IMR-90 (cell line): ENCODE measurements at regions not wholly inside any gene's neighbourhood (a gene's known extent, or its start where the extent isn't known, plus 50 kb on each side); places are given as distances from the start of the nearest gene placed in this dataset.

Experiments used
- ATAC-seq: fragments of 200-7000 bp; cut with Tn5 transposase; 2 replicates; pipeline ENCODE4 v1.9.1; 2020; ENCODE audit warnings: low read depth, mild to moderate bottlenecking, moderate library complexity
- BruUV-seq: library from RNA; stranded (reverse); fragments of 400-500 nt; replicated peaks from 2 replicates; lab custom pipeline; 2021; lab: Mats Ljungman, UMichigan
- CTCF ChIA-PET: fragments of 300-600 bp; formaldehyde crosslinking; extraction: SDS; loops from one replicate; lab custom pipeline; 2021; ENCODE audit warnings: antibody characterized with exemption; lab: Yijun Ruan, JAX
- POLR2A ChIA-PET: fragments of 300-600 bp; sonication (Branson Sonifier 250); formaldehyde crosslinking; loops from one replicate; lab custom pipeline; 2022; ENCODE audit warnings: antibody characterized with exemption; ENCODE audit not compliant: unreplicated experiment; lab: Charles Lee
- DNase-seq: peaks from one replicate; pipeline ENCODE4 v3.0.0; 2013
- H2AFZ ChIP-seq: replicated peaks from 2 replicates; pipeline ENCODE3; 2013; ENCODE audit warnings: low read length, mild to moderate bottlenecking; ENCODE audit not compliant: poor library complexity
- H2AK5ac ChIP-seq: 2 replicates; pipeline ENCODE4 v1.6.1; 2013; ENCODE audit warnings: low read depth, low read length, inconsistent platforms
- H2AK9ac ChIP-seq: replicated peaks from 2 replicates; pipeline ENCODE3; 2013; ENCODE audit warnings: mild to moderate bottlenecking, low read depth, low read length, moderate library complexity; ENCODE audit not compliant: poor library complexity
- H2BK120ac ChIP-seq: 2 replicates; pipeline ENCODE4 v1.6.1; 2013; ENCODE audit warnings: low read depth, low read length, inconsistent platforms
- H2BK15ac ChIP-seq: 3 replicates; pipeline ENCODE4 v1.6.1; 2013; ENCODE audit warnings: low read depth, low read length, inconsistent platforms
- H2BK20ac ChIP-seq: 2 replicates; pipeline ENCODE4 v1.6.1; 2013; ENCODE audit warnings: low read depth, mild to moderate bottlenecking, inconsistent platforms, low read length, moderate library complexity
- H2BK5ac ChIP-seq: 2 replicates; pipeline ENCODE4 v1.6.1; 2013; ENCODE audit warnings: mild to moderate bottlenecking, low read depth, low read length, inconsistent platforms; ENCODE audit not compliant: poor library complexity, severe bottlenecking
- H3K14ac ChIP-seq: replicated peaks from 2 replicates; pipeline ENCODE4 v1.6.1; 2013; ENCODE audit warnings: low read depth, low read length, inconsistent platforms
- H3K18ac ChIP-seq: 2 replicates; pipeline ENCODE4 v1.6.1; 2013; ENCODE audit warnings: low read depth, low read length, control low read depth
- H3K23ac ChIP-seq: 2 replicates; pipeline ENCODE4 v1.6.1; 2013; ENCODE audit warnings: low read depth, low read length, inconsistent platforms
- H3K27ac ChIP-seq: 2 replicates; pipeline ENCODE4 v1.5.1; 2013; ENCODE audit warnings: mild to moderate bottlenecking, control low read depth, low read length; ENCODE audit not compliant: insufficient read depth
- H3K27me3 ChIP-seq: 2 replicates; pipeline ENCODE4 v1.6.1; 2013; ENCODE audit warnings: low read length; ENCODE audit not compliant: control insufficient read depth, insufficient read depth
- H3K36me3 ChIP-seq: 2 replicates; pipeline ENCODE4 v1.6.1; 2013; ENCODE audit warnings: low read length, mixed read lengths; ENCODE audit not compliant: control insufficient read depth, insufficient read depth
- H3K4ac ChIP-seq: 2 replicates; pipeline ENCODE4 v1.6.1; 2013; ENCODE audit warnings: low read depth, low read length, inconsistent platforms
- H3K4me1 ChIP-seq: 2 replicates; pipeline ENCODE4 v1.6.1; 2013; ENCODE audit warnings: low read length, mixed read lengths; ENCODE audit not compliant: control insufficient read depth, insufficient read depth
- H3K4me2 ChIP-seq: 2 replicates; pipeline ENCODE4 v1.6.1; 2013; ENCODE audit warnings: low read depth, mild to moderate bottlenecking, control low read depth, low read length, moderate library complexity
- H3K4me3 ChIP-seq: 2 replicates; pipeline ENCODE4 v1.5.1; 2013; ENCODE audit warnings: low read depth, mild to moderate bottlenecking, control low read depth, low read length, moderate library complexity; ENCODE audit not compliant: insufficient read depth
- H3K56ac ChIP-seq: 2 replicates; pipeline ENCODE4 v1.6.1; 2013; ENCODE audit warnings: low read length, inconsistent platforms; ENCODE audit not compliant: insufficient read depth; ENCODE audit errors: extremely low read depth
- H3K79me1 ChIP-seq, 2 experiments: 2 replicates each; pipeline ENCODE4 v1.6.1; 2013; ENCODE audit warnings: low read length in 2 of 2, inconsistent platforms in 1 of 2, low read depth in 1 of 2
- H3K9ac ChIP-seq: 2 replicates; pipeline ENCODE4 v1.6.1; 2013; ENCODE audit warnings: low read depth, low read length, control low read depth
- H3K9me1 ChIP-seq: 2 replicates; pipeline ENCODE4 v1.6.1; 2013; ENCODE audit warnings: low read length, inconsistent platforms; ENCODE audit not compliant: insufficient read depth
- H3K9me3 ChIP-seq: 2 replicates; pipeline ENCODE4 v1.6.1; 2013; ENCODE audit warnings: low read length; ENCODE audit not compliant: control insufficient read depth, insufficient read depth
- H4K20me1 ChIP-seq: 2 replicates; pipeline ENCODE4 v1.6.1; 2013; ENCODE audit warnings: low read length, inconsistent platforms; ENCODE audit not compliant: insufficient read depth
- H4K5ac ChIP-seq: 2 replicates; pipeline ENCODE4 v1.6.1; 2013; ENCODE audit warnings: mild to moderate bottlenecking, low read depth, low read length, control low read depth
- H4K8ac ChIP-seq, 2 experiments: 2 replicates each; pipeline ENCODE4 v1.6.1; 2013; ENCODE audit warnings: low read depth in 2 of 2, low read length in 2 of 2, control low read depth in 1 of 2, inconsistent platforms in 1 of 2
- H4K91ac ChIP-seq: 2 replicates; pipeline ENCODE4 v1.6.1; 2013; ENCODE audit warnings: low read depth, low read length, inconsistent platforms; ENCODE audit not compliant: insufficient read depth
- BHLHE40 ChIP-seq: fragments of 150-350 bp; IDR thresholded peaks from 2 replicates; pipeline ENCODE4 v1.6.1; 2016; ENCODE audit warnings: mild to moderate bottlenecking, low read depth, low read length
- CEBPB ChIP-seq: IDR thresholded peaks from 2 replicates; pipeline ENCODE4 v1.6.1; 2012; ENCODE audit warnings: low read depth, low read length, improper control_type of control experiment
- CHD1 ChIP-seq: IDR thresholded peaks from 2 replicates; pipeline ENCODE4 v1.6.1; 2012; ENCODE audit warnings: low read depth, low read length, improper control_type of control experiment
- CTCF ChIP-seq: conservative IDR thresholded peaks from 2 replicates; pipeline ENCODE4 v1.5.1; 2012; ENCODE audit warnings: mild to moderate bottlenecking, low read depth, low read length, improper control_type of control experiment
- ELK1 ChIP-seq: fragments of 150-350 bp; IDR thresholded peaks from 2 replicates; pipeline ENCODE4 v1.6.1; 2016; ENCODE audit warnings: low read depth, mild to moderate bottlenecking, low read length, moderate library complexity, borderline replicate concordance
- FOS ChIP-seq: fragments of 150-350 bp; IDR thresholded peaks from 2 replicates; pipeline ENCODE4 v1.6.1; 2016; ENCODE audit warnings: low read depth, low read length
- MAFK ChIP-seq: IDR thresholded peaks from 2 replicates; pipeline ENCODE4 v1.6.1; 2012; ENCODE audit warnings: low read depth, low read length, improper control_type of control experiment
- MAZ ChIP-seq: IDR thresholded peaks from 2 replicates; pipeline ENCODE4 v1.6.1; 2012; ENCODE audit warnings: low read depth, mild to moderate bottlenecking, low read length, improper control_type of control experiment, moderate library complexity, borderline replicate concordance
- MXI1 ChIP-seq: IDR thresholded peaks from 2 replicates; pipeline ENCODE4 v1.6.1; 2012; ENCODE audit warnings: low read depth, mild to moderate bottlenecking, low read length, moderate library complexity, borderline replicate concordance
- NFE2L2 ChIP-seq: fragments of 150-350 bp; IDR thresholded peaks from 2 replicates; pipeline ENCODE4 v1.6.1; 2016; ENCODE audit warnings: low read depth, mild to moderate bottlenecking, low read length
- POLR2A ChIP-seq: IDR thresholded peaks from 2 replicates; pipeline ENCODE4 v1.6.1; 2012; ENCODE audit warnings: mild to moderate bottlenecking, low read depth, low read length
- RAD21 ChIP-seq: IDR thresholded peaks from 2 replicates; pipeline ENCODE4 v1.6.1; 2012; ENCODE audit warnings: low read length, improper control_type of control experiment
- RCOR1 ChIP-seq: IDR thresholded peaks from 2 replicates; pipeline ENCODE4 v1.6.1; 2012; ENCODE audit warnings: mild to moderate bottlenecking, low read length, improper control_type of control experiment; ENCODE audit not compliant: insufficient replicate concordance
- RFX5 ChIP-seq: IDR thresholded peaks from 2 replicates; pipeline ENCODE4 v1.8.0; 2012; ENCODE audit warnings: low read depth, mild to moderate bottlenecking, low read length, moderate library complexity
- SMC3 ChIP-seq: fragments of 150-350 bp; IDR thresholded peaks from 2 replicates; pipeline ENCODE4 v1.6.1; 2016; ENCODE audit warnings: low read depth, mild to moderate bottlenecking, antibody characterized with exemption, low read length, moderate library complexity
- USF2 ChIP-seq: fragments of 150-350 bp; IDR thresholded peaks from 2 replicates; pipeline ENCODE4 v1.6.1; 2017; ENCODE audit warnings: mild to moderate bottlenecking, antibody characterized with exemption, low read length, low read depth
- WGBS, 2 experiments: methylation state at CpG; one replicate each; pipeline versions ENCODE4 v1.1.5 to v1.1.7; 2013; ENCODE audit warnings: missing lambda C conversion rate in 2 of 2; ENCODE audit not compliant: insufficient read length in 1 of 2; ENCODE audit errors: extremely low coverage in 2 of 2; 5-methylcytosine and 5-hydroxymethylcytosine counted together
- dilution Hi-C: fragments of 300-500 bp; cut with HindIII; formaldehyde crosslinking; loops from one replicate; pipeline ENCODE4 v1.14.3; 2018; ENCODE audit warnings: low sequenced_read_pairs; ENCODE audit not compliant: unreplicated experiment
- in situ Hi-C: fragments of 300-500 bp; cut with MboI; formaldehyde crosslinking; loops from 3 replicates; pipeline ENCODE4 v1.14.3; 2019; ENCODE audit warnings: low sequenced_read_pairs, inconsistent platforms, mixed read lengths
- intact Hi-C: fragments of 100-400 bp; cut with micrococcal nuclease; formaldehyde crosslinking; loops from 2 replicates; pipeline ENCODE4 v1.10.0; 2022

GRCh38 chrX:6782831-6783230 lies 247.9 kb upstream of the VCX3A start:
- no peak overlapping the region for H3K56ac ChIP-seq
- no peaks in the 10 kb centered on the region for H3K79me1 ChIP-seq
- H2AFZ ChIP-seq, result no peak overlapping the region
- H3K36me3 ChIP-seq, result no peaks in the 10 kb centered on the region
- intact Hi-C loops, result no loop called here
- no peak overlapping the region for H3K4ac ChIP-seq
- no peak for DNase-seq
- in situ Hi-C loops, result no loop called here
- no peak overlapping the region for H2BK15ac ChIP-seq
- no peak overlapping the region for H3K27ac ChIP-seq
- no peak overlapping the region for H3K4me3 ChIP-seq
- dilution Hi-C loops, result no loop called here
- H4K5ac ChIP-seq, result no peak overlapping the region
- no peak overlapping the region for H2AK9ac ChIP-seq
- no peak overlapping the region for H2BK5ac ChIP-seq
- BruUV-seq, result no TSS peak
- H3K27me3 ChIP-seq, result no peaks in the 10 kb centered on the region
- no peak for ATAC-seq
- no peak overlapping the region for H4K8ac ChIP-seq
- ChIA-PET POLR2A (no interaction called here), CTCF (no interaction called here)
- H3K18ac ChIP-seq, result no peak overlapping the region
- H3K4me1 ChIP-seq, result no peaks in the 10 kb centered on the region
- no peak overlapping the region for H3K4me2 ChIP-seq
- H4K20me1 ChIP-seq, result no peaks in the 10 kb centered on the region
- no peak overlapping the region for H4K91ac ChIP-seq
- peaks cover 12% of the 10 kb centered on the region for H3K9me3 ChIP-seq
- H2BK120ac ChIP-seq, result no peak overlapping the region
- H2AK5ac ChIP-seq, result no peak overlapping the region
- TF ChIP-seq POLR2A, result no peak
- no peak for TF ChIP-seq NFE2L2
- no peak for TF ChIP-seq RFX5
- TF ChIP-seq FOS, result no peak
- TF ChIP-seq CTCF, result no peak
- TF ChIP-seq MAFK, result no peak
- no peak for TF ChIP-seq CEBPB
- TF ChIP-seq MXI1, result no peak
- no peak for TF ChIP-seq RAD21
- TF ChIP-seq BHLHE40, result no peak
- TF ChIP-seq ELK1, result no peak
- no peak for TF ChIP-seq USF2
- TF ChIP-seq CHD1, result no peak
- no peak for TF ChIP-seq SMC3
- TF ChIP-seq RCOR1, result no peak
- no peak for TF ChIP-seq MAZ
- H3K9me1 ChIP-seq, result no peaks in the 10 kb centered on the region
- WGBS, 2 experiments, result no CpG with 5 or more reads among the region's 5 CpGs
- H3K23ac ChIP-seq, result no peak overlapping the region
- H3K9ac ChIP-seq, result no peak overlapping the region
- H2BK20ac ChIP-seq, result no peak overlapping the region
- no peak overlapping the region for H3K14ac ChIP-seq
